ENCODE measurements at regions not wholly inside any gene's neighbourhood (a gene's known extent, or its start where the extent isn't known, plus 50 kb on each side); places are given as distances from the start of the nearest gene placed in this dataset.

GRCh38 chr2:205904873-205905272 lies 181.1 kb downstream of the INO80D start:
- in situ Hi-C loops (cut with HindIII; ENCODE audit: low pct_unique_long_range_greater_than_20kb, low sequenced_read_pairs): no loop called here

DNA sequence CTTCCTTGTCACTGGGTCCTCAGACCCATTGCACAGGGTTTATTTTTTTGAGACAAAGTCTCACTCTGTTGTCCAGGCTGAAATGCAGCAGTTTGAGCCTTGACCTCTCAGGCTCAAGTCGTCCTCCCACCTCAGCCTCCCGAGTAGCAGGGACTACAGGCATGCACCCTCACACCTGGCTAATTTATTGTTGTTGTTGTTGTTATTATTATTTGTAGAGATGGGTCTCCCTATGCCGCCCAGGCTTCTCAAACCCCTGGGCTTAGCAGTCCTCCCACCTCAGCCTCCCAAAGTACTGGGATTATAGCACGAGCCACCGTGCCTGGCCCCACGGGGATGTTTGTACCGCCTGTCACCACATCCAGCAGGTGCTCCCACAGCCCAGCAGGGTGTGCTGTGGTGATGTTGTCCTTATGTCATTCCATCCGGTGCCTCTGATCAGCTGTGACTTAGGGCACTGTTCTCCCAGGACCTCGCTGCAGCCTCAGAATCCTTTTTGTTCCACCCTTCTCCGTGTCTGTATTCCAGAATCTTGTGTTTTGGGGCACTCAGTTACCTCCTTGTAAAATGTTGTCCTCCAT lies 182.3 kb downstream of the INO80D start:
- DNase-seq (ENCODE audit: low read depth): no peak
- in situ Hi-C loops (cut with HindIII; ENCODE audit: low pct_unique_long_range_greater_than_20kb, low sequenced_read_pairs): no loop called here

More at GRCh38 chr2:205904873-205905272, 181.1 kb downstream of the INO80D start:
- no peak for DNase-seq (ENCODE audit: low read depth)

- in situ Hi-C loops (cut with HindIII; ENCODE audit: low pct_unique_long_range_greater_than_20kb, low sequenced_read_pairs): no loop called here
- DNase-seq (ENCODE audit: low read depth): no peak
These were observed 183.1 kb downstream of the INO80D start for GRCh38 chr2:205902900-205903237.

DNA sequence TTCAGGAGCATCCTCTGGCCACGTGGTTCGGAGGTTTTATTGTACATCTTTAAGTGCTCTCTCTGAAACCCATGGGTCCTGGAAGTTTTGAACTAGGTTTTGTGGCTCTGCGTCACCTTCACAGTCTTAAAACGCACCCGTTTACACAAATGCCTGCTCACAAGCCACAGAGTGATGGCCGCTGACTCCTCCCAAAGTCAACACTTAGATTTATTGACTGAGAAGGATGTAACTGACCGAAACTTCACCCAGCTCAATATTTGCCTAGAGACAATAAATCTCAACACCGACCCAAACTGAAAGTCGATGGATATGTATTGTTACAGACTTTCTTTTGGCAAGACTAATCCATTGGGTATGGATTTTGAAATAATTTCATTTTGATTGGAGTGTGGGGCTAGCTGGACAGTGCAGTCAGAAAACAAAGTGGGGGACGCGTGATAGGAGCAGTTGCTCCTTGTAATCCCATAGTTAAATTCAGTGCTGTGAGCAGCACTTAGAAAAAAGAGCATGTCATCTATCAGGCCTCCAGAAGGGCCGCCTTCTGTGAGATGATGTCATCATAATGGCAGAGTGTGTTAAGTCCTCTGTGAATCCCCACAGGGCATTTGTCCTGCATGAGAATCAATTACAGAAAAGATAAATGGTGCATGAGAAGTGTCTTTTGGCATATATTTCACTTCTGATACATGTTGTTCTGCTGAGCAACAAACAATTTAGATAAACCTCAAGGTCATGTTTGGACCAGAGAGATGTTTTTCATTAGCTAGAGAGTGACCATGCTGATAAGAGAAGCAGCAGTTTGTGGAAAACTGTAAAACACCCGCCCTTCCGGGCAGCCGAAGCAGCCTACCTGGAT lies 183.7 kb downstream of the INO80D start:
- in situ Hi-C loops (cut with HindIII; ENCODE audit: low pct_unique_long_range_greater_than_20kb, low sequenced_read_pairs): no loop called here
- no peak for DNase-seq (ENCODE audit: low read depth)

GRCh38 chr2:205901491-205901890 lies 184.5 kb downstream of the INO80D start:
- in situ Hi-C loops (cut with HindIII; ENCODE audit: low pct_unique_long_range_greater_than_20kb, low sequenced_read_pairs): no loop called here

GRCh38 chr2:205898744-205899143 lies 187.2 kb downstream of the INO80D start:
- no peak for DNase-seq (ENCODE audit: low read depth)
- in situ Hi-C loops (cut with HindIII; ENCODE audit: low pct_unique_long_range_greater_than_20kb, low sequenced_read_pairs): no loop called here

More at GRCh38 chr2:205901491-205901890, 184.5 kb downstream of the INO80D start:
- no peak for DNase-seq (ENCODE audit: low read depth)

DNA sequence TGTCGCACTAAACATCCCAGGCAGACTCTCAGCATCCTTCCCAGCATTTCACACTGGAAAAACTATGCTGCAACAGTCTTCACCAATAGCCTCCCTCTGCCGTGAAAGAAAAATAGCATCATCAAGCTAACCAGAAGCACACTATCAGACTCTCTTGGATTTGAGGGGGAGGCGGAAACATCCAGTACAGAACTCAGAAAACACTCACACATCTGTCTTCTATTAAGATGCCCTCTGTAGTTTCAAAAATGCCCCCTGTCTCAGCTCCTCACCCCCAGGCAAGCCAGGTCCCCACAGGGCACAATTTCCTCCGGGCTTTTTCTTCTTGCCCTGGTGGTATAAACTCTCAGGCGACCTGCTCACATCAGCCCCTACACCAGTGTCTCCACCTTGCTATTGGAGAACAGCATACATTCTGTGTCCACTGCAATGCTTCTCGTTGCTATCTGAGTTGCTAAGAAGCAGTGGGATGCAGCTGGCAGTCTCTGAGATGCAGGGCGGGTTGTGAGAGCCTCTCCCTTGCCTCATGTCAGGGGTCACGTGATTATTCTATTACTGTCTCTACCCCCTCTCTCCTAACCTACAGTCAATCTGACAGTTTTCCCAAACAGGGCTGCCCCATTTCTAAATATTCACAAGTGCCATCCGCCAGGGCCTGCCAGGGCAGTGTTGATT lies 189.9 kb downstream of the INO80D start:
- no peak for DNase-seq (ENCODE audit: low read depth)
- in situ Hi-C loops (cut with HindIII; ENCODE audit: low pct_unique_long_range_greater_than_20kb, low sequenced_read_pairs): no loop called here

DNA sequence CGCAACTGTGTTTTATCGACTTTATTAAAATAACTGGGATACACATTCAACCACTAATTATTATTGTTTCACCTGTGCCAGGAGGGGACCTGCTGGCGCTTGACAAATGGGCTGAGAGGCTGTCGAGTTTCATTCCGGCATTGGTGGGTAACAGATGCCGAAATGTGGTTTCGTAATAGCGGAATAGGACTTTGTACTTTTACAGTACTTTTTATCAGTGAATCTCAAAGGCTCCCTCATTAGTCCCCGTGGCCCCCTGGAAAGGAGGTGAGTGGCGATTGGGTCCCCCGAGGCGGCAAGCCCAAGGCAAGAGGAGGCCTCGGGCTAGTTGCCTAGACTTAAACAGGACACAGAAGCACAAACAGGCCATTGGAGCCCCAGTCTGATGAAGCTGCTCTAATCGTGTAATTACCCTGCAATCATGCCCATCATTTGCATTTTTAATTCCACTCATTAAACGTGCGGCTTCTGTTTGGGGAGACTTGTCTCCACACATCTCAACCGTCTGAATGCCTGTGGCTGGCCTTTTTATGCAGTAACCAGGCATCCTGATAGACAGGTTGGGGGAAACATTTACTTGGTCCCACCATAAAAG lies 193.2 kb downstream of the INO80D start:
- in situ Hi-C loops (cut with HindIII; ENCODE audit: low pct_unique_long_range_greater_than_20kb, low sequenced_read_pairs): no loop called here
- DNase-seq (ENCODE audit: low read depth): no peak

DNA sequence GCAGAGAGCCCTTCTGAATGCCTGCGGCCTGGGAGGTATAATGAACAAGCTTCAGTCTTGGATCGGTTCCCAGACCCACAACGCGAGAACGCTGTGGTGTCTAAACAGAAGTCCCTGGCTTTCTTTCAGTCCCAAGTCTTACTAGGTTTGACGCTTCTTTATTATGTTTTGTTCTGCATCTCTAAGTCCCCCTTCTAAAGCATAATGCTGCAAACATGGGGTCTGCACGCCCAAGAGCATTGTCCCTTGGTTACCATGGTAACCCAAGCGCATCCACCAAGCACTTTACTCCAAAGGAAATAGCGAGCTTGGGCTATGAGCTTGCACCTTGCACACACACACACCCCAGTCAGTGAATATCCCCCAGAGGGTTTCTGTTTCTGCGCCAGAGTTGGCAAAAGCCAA lies 193.7 kb downstream of the INO80D start:
- DNase-seq (ENCODE audit: low read depth): no peak
- in situ Hi-C loops (cut with HindIII; ENCODE audit: low pct_unique_long_range_greater_than_20kb, low sequenced_read_pairs): no loop called here

GRCh38 chr2:205889114-205889513 lies 196.9 kb downstream of the INO80D start:
- DNase-seq (ENCODE audit: low read depth): no peak
- in situ Hi-C loops (cut with HindIII; ENCODE audit: low pct_unique_long_range_greater_than_20kb, low sequenced_read_pairs): no loop called here

GRCh38 chr2:205887637-205888036 lies 198.3 kb downstream of the INO80D start:
- no peak for DNase-seq (ENCODE audit: low read depth)
- in situ Hi-C loops (cut with HindIII; ENCODE audit: low pct_unique_long_range_greater_than_20kb, low sequenced_read_pairs): no loop called here

DNA sequence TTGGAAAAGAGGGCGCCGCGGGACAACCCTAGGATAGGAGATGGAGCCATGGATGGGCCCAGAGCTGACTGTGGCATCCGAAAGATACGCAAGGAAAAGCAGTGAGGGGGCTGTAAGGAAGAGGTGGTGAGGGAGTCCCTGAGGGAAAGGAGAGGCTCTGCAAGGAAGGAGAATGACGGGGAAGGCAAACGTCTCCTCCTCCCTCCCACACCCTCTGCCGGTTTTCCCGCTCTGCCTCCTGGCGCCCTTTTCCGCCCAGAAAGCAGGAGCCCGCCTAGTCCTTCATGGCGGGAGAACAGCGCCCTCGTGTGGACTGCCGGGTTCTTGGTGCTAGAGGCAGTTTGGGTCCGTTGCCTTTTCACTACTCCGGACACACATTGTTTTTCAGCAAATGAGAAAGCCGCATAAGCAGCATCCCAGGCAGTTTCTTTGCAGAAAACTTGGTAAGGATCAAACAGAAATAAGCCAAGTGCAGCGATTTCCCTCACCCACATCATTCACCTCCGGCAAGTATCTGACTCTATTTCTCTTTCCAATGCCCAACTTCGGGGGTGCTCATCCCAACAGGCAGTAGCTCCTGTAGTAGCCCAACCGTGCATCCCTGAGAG lies 200.4 kb downstream of the INO80D start:
- in situ Hi-C loops (cut with HindIII; ENCODE audit: low pct_unique_long_range_greater_than_20kb, low sequenced_read_pairs): no loop called here
- peak; percentile 81 for DNase-seq (ENCODE audit: low read depth)

GRCh38 chr2:205883965-205884364 lies 201.7 kb downstream of the NRP2 start:
- no peak for DNase-seq (ENCODE audit: low read depth)
- in situ Hi-C loops (cut with HindIII; ENCODE audit: low pct_unique_long_range_greater_than_20kb, low sequenced_read_pairs): no loop called here

GRCh38 chr2:205882806-205883425 lies 200.6 kb downstream of the NRP2 start:
- DNase-seq (ENCODE audit: low read depth): no peak
- in situ Hi-C loops (cut with HindIII; ENCODE audit: low pct_unique_long_range_greater_than_20kb, low sequenced_read_pairs): no loop called here

GRCh38 chr2:205880048-205880447 lies 197.7 kb downstream of the NRP2 start:
- in situ Hi-C loops (cut with HindIII; ENCODE audit: low pct_unique_long_range_greater_than_20kb, low sequenced_read_pairs): no loop called here
- no peak for DNase-seq (ENCODE audit: low read depth)

- DNase-seq (ENCODE audit: low read depth): no peak
- in situ Hi-C loops (cut with HindIII; ENCODE audit: low pct_unique_long_range_greater_than_20kb, low sequenced_read_pairs): no loop called here
These were observed 196.9 kb downstream of the NRP2 start for GRCh38 chr2:205878999-205879762.

- DNase-seq (ENCODE audit: low read depth): no peak
- in situ Hi-C loops (cut with HindIII; ENCODE audit: low pct_unique_long_range_greater_than_20kb, low sequenced_read_pairs): no loop called here
These were observed 195.2 kb downstream of the NRP2 start for GRCh38 chr2:205877496-205877895.

GRCh38 chr2:205876127-205876526 lies 193.8 kb downstream of the NRP2 start:
- in situ Hi-C loops (cut with HindIII; ENCODE audit: low pct_unique_long_range_greater_than_20kb, low sequenced_read_pairs): no loop called here
- no peak for DNase-seq (ENCODE audit: low read depth)
